IPS-15b (cell line): ENCODE measurements at regions not wholly inside any gene's neighbourhood (a gene's known extent, or its start where the extent isn't known, plus 50 kb on each side); places are given as distances from the start of the nearest gene placed in this dataset.

Source experiments
- H3K27me3 ChIP-seq: one replicate; pipeline ENCODE4 v1.6.1; 2013; ENCODE audit warnings: low read length; ENCODE audit not compliant: control insufficient read depth, insufficient read depth
- H3K36me3 ChIP-seq: one replicate; pipeline ENCODE4 v1.6.1; 2013; ENCODE audit warnings: low read length; ENCODE audit not compliant: control insufficient read depth, insufficient read depth
- H3K4me1 ChIP-seq: one replicate; pipeline ENCODE4 v1.6.1; 2013; ENCODE audit warnings: mild to moderate bottlenecking, low read length; ENCODE audit not compliant: control insufficient read depth, insufficient read depth
- H3K4me3 ChIP-seq: one replicate; pipeline ENCODE4 v1.5.1; 2013; ENCODE audit warnings: low read depth, low read length
- H3K9ac ChIP-seq: one replicate; pipeline ENCODE4 v1.6.1; 2013; ENCODE audit warnings: low read depth, mild to moderate bottlenecking, low read length
- H3K9me3 ChIP-seq: one replicate; pipeline ENCODE4 v1.6.1; 2013; ENCODE audit warnings: mild to moderate bottlenecking, low read length; ENCODE audit not compliant: control insufficient read depth, insufficient read depth

GRCh38 chr3:117117188-117117936 lies 407.8 kb downstream of the TUSC7 start:
- H3K27me3 ChIP-seq: no peaks in the 10 kb centered on the region

GRCh38 chr3:117118604-117119003 lies 409.0 kb downstream of the TUSC7 start:
- Histone ChIP-seq H3K36me3 (no peaks in the 10 kb centered on the region), H3K4me3 (no peak overlapping the region), H3K27me3 (no peaks in the 10 kb centered on the region), H3K9me3 (no peaks in the 10 kb centered on the region), H3K4me1 (no peaks in the 10 kb centered on the region), H3K9ac (no peak overlapping the region)

More at GRCh38 chr3:117117188-117117936, 407.8 kb downstream of the TUSC7 start:
- Histone ChIP-seq H3K9me3 (no peaks in the 10 kb centered on the region), H3K4me3 (no peak overlapping the region), H3K9ac (no peak overlapping the region), H3K36me3 (no peaks in the 10 kb centered on the region), H3K4me1 (no peaks in the 10 kb centered on the region)

- Histone ChIP-seq H3K36me3 (no peaks in the 10 kb centered on the region), H3K27me3 (no peaks in the 10 kb centered on the region), H3K9me3 (no peaks in the 10 kb centered on the region), H3K4me3 (no peak overlapping the region), H3K9ac (no peak overlapping the region), H3K4me1 (no peaks in the 10 kb centered on the region)
These were observed 410.4 kb downstream of the TUSC7 start for GRCh38 chr3:117120014-117120413.

- no peak overlapping the region for H3K4me3 ChIP-seq
- no peaks in the 10 kb centered on the region for H3K4me1 ChIP-seq
- no peaks in the 10 kb centered on the region for H3K9me3 ChIP-seq
- H3K9ac ChIP-seq: no peak overlapping the region
- H3K36me3 ChIP-seq: no peaks in the 10 kb centered on the region
- no peaks in the 10 kb centered on the region for H3K27me3 ChIP-seq
These were observed 413.0 kb downstream of the TUSC7 start for GRCh38 chr3:117122609-117123008.

DNA sequence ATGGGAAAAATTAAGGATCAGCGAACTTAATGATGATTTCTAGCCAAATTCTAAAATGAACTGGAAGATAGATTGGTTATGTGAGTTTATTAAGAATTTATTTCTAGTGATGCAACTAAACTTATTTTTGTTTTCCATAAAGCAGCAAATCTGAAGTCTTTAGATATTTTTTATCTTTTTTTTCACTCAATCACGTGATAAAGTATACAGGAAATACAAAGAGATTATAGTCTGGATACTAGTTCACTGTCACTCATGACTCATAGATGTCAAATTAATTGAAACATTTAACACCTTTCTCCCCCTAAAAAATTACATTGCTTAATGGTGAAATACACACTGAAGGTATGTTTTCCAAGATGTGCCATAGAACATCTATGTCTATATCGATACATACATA lies 416.9 kb downstream of the TUSC7 start:
- H3K4me3 ChIP-seq: no peak overlapping the region
- no peaks in the 10 kb centered on the region for H3K4me1 ChIP-seq
- H3K36me3 ChIP-seq: no peaks in the 10 kb centered on the region
- H3K27me3 ChIP-seq: no peaks in the 10 kb centered on the region
- no peak overlapping the region for H3K9ac ChIP-seq
- no peaks in the 10 kb centered on the region for H3K9me3 ChIP-seq

GRCh38 chr3:117126946-117127546 lies 417.5 kb downstream of the TUSC7 start:
- Histone ChIP-seq H3K4me3 (no peak overlapping the region), H3K36me3 (no peaks in the 10 kb centered on the region), H3K27me3 (no peaks in the 10 kb centered on the region), H3K9me3 (no peaks in the 10 kb centered on the region), H3K9ac (no peak overlapping the region), H3K4me1 (no peaks in the 10 kb centered on the region)

GRCh38 chr3:117128133-117128532 lies 418.6 kb downstream of the TUSC7 start:
- Histone ChIP-seq H3K4me1 (no peaks in the 10 kb centered on the region), H3K9me3 (no peaks in the 10 kb centered on the region), H3K36me3 (no peaks in the 10 kb centered on the region), H3K9ac (no peak overlapping the region), H3K27me3 (no peaks in the 10 kb centered on the region), H3K4me3 (no peak overlapping the region)

- H3K9me3 ChIP-seq: no peaks in the 10 kb centered on the region
- no peak overlapping the region for H3K4me3 ChIP-seq
- H3K9ac ChIP-seq: no peak overlapping the region
- H3K4me1 ChIP-seq: no peaks in the 10 kb centered on the region
- no peaks in the 10 kb centered on the region for H3K27me3 ChIP-seq
- no peaks in the 10 kb centered on the region for H3K36me3 ChIP-seq
These were observed 419.3 kb downstream of the TUSC7 start for GRCh38 chr3:117128872-117129271.

DNA sequence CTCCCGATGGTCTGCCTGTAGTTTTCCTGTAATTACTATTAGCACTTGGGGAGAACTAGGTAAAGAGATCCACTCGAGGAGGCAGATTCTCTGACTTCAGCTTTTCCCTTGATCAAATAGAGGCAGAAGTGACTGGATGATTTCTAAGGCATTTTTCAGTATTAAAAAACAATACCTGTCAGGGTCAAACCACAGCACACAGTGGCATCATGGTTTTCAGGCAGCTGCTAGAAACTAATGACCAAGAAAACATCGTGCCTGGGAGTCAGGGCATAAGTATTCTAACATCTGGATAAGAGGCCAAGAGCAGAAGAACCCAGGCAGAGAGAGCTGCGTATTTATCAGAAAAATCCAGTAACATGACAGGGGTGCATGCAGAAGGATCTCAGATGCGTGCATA lies 419.9 kb downstream of the TUSC7 start:
- Histone ChIP-seq H3K4me1 (no peaks in the 10 kb centered on the region), H3K9me3 (no peaks in the 10 kb centered on the region), H3K4me3 (no peak overlapping the region), H3K27me3 (no peaks in the 10 kb centered on the region), H3K9ac (no peak overlapping the region), H3K36me3 (no peaks in the 10 kb centered on the region)

GRCh38 chr3:117130222-117130621 lies 420.6 kb downstream of the TUSC7 start:
- H3K4me1 ChIP-seq: no peaks in the 10 kb centered on the region
- no peaks in the 10 kb centered on the region for H3K27me3 ChIP-seq
- H3K9ac ChIP-seq: no peak overlapping the region

DNA sequence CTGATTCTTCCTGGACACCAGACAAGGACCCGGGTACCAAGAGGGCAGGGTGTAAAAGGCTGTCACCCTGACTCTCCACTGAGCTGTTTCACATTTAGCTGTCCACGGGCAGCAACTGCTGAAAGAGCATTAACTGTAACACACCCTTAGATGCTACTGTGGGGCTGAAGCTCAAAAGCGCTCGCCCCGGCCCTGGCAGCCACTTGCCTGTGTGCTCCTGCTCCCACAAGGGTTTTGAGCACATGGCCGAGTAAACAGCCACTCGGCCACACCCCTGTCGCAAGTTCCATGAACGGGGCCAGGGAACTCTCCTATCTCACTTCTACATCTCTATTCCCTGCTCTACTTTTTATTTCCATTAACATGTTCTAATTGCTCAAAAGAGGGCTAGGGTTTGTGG lies 421.7 kb downstream of the TUSC7 start:
- Histone ChIP-seq H3K4me3 (no peak overlapping the region), H3K27me3 (no peaks in the 10 kb centered on the region), H3K4me1 (no peaks in the 10 kb centered on the region), H3K9me3 (no peaks in the 10 kb centered on the region), H3K9ac (no peak overlapping the region), H3K36me3 (no peaks in the 10 kb centered on the region)

More at GRCh38 chr3:117130222-117130621, 420.6 kb downstream of the TUSC7 start:
- H3K4me3 ChIP-seq: no peak overlapping the region
- no peaks in the 10 kb centered on the region for H3K36me3 ChIP-seq
- H3K9me3 ChIP-seq: no peaks in the 10 kb centered on the region

GRCh38 chr3:117133066-117133465 lies 423.5 kb downstream of the TUSC7 start:
- Histone ChIP-seq H3K9ac (no peak overlapping the region), H3K4me1 (no peaks in the 10 kb centered on the region), H3K27me3 (no peaks in the 10 kb centered on the region), H3K9me3 (no peaks in the 10 kb centered on the region), H3K4me3 (no peak overlapping the region), H3K36me3 (no peaks in the 10 kb centered on the region)
